Activated B cell treated with CpG ODN at 0.5 μM for 24 hours (primary cell): ENCODE measurements at regions not wholly inside any gene's neighbourhood (a gene's known extent, or its start where the extent isn't known, plus 50 kb on each side); places are given as distances from the start of the nearest gene placed in this dataset.

Experiments
- ATAC-seq: fragments of 200-7000 bp; cut with Tn5 transposase; one replicate; pipeline ENCODE4 v1.10.0; 2021; ENCODE audit warnings: low read depth, mild to moderate bottlenecking, moderate library complexity
- CTCF ChIA-PET: fragments of 350-600 bp; sonication (Branson Sonifier 250); formaldehyde crosslinking; loops from one replicate; lab custom pipeline; 2021; ENCODE audit warnings: antibody characterized with exemption; lab: Charles Lee
- POLR2A ChIA-PET: fragments of 350-600 bp; sonication (Branson Sonifier 250); formaldehyde crosslinking; loops from one replicate; lab custom pipeline; 2021; ENCODE audit warnings: antibody characterized with exemption; lab: Charles Lee
- DNase-seq: peaks from one replicate; pipeline ENCODE4 v3.0.0; 2022
- H3K27ac Mint-ChIP-seq: one replicate; pipeline ENCODE4 v1.8.0; 2020; ENCODE audit warnings: mixed read lengths
- H3K27me3 Mint-ChIP-seq: one replicate; pipeline ENCODE4 v1.8.0; 2021; ENCODE audit warnings: mixed read lengths
- H3K36me3 Mint-ChIP-seq: one replicate; pipeline ENCODE4 v1.8.0; 2021; ENCODE audit warnings: low read depth, mixed read lengths
- H3K4me1 Mint-ChIP-seq: one replicate; pipeline ENCODE4 v1.8.0; 2021; ENCODE audit warnings: mixed read lengths
- H3K4me3 Mint-ChIP-seq: one replicate; pipeline ENCODE4 v1.8.0; 2020; ENCODE audit warnings: mild to moderate bottlenecking, mixed read lengths
- H3K9me3 Mint-ChIP-seq: one replicate; pipeline ENCODE4 v1.8.0; 2020; ENCODE audit warnings: mixed read lengths
- CTCF ChIP-seq: fragments of 200-600 bp; IDR thresholded peaks from one replicate; pipeline ENCODE4 v1.8.0; 2022; ENCODE audit warnings: antibody characterized with exemption, mild to moderate bottlenecking
- intact Hi-C: fragments of 100-400 bp; cut with micrococcal nuclease; formaldehyde crosslinking; loops from one replicate; pipeline ENCODE4 v1.15.1; 2024

DNA sequence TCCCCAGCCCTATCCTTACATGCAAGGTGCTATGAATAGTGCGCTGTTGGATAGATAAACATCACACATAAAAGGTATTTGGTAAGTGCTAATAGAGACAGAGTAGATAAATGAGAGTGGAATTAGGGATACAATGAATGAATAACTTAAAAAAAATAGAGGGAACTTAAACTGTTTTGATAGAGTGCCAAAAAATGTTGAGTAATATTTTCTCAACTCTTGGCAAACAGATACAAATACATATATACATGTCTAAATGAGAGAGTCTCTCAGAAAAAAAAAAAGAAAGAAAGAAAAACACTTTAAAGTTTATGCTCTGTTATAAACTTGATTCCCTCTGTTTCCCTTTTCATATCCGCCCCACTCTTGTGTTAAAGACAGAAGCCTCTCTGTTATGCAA is 667.4 kb downstream of the ROBO2 start:
- no peak for TF ChIP-seq CTCF
- no peak for DNase-seq
- intact Hi-C loops = no loop called here
- H3K4me3 Mint-ChIP-seq = no peak overlapping the region
- no peak overlapping the region for H3K27ac Mint-ChIP-seq
- no peaks in the 10 kb centered on the region for H3K4me1 Mint-ChIP-seq
- no peaks in the 10 kb centered on the region for H3K27me3 Mint-ChIP-seq
- ChIA-PET POLR2A (no interaction called here), CTCF (no interaction called here)
- peaks cover 6% of the 10 kb centered on the region for H3K9me3 Mint-ChIP-seq
- ATAC-seq = no peak
- no peaks in the 10 kb centered on the region for H3K36me3 Mint-ChIP-seq

GRCh38 chr3:77709155-77709554 is 669.3 kb downstream of the ROBO2 start:
- Mint-ChIP-seq H3K4me1 (no peaks in the 10 kb centered on the region), H3K27ac (no peak overlapping the region), H3K36me3 (no peaks in the 10 kb centered on the region), H3K9me3 (peaks cover 6% of the 10 kb centered on the region), H3K27me3 (no peaks in the 10 kb centered on the region), H3K4me3 (no peak overlapping the region)
- DNase-seq (no peak), ATAC-seq (no peak)
- CTCF ChIA-PET = no interaction called here
- intact Hi-C loops = no loop called here
- TF ChIP-seq CTCF = no peak
- POLR2A ChIA-PET = no interaction called here

- TF ChIP-seq CTCF = no peak
- no peak overlapping the region for H3K27ac Mint-ChIP-seq
- no peak for ATAC-seq
- H3K27me3 Mint-ChIP-seq = no peaks in the 10 kb centered on the region
- DNase-seq = no peak
- POLR2A ChIA-PET = no interaction called here
- no peaks in the 10 kb centered on the region for H3K36me3 Mint-ChIP-seq
- H3K4me1 Mint-ChIP-seq = no peaks in the 10 kb centered on the region
- intact Hi-C loops = no loop called here
- CTCF ChIA-PET = no interaction called here
- H3K4me3 Mint-ChIP-seq = no peak overlapping the region
- peaks cover 12% of the 10 kb centered on the region for H3K9me3 Mint-ChIP-seq
Observed at GRCh38 chr3:77718311-77718710, 678.4 kb downstream of the ROBO2 start.

- Mint-ChIP-seq H3K4me3 (no peak overlapping the region), H3K4me1 (no peaks in the 10 kb centered on the region), H3K36me3 (no peaks in the 10 kb centered on the region), H3K27me3 (no peaks in the 10 kb centered on the region), H3K9me3 (peaks cover 8% of the 10 kb centered on the region), H3K27ac (no peak overlapping the region)
- ATAC-seq (no peak), DNase-seq (no peak)
- intact Hi-C loops = no loop called here
- ChIA-PET POLR2A (no interaction called here), CTCF (no interaction called here)
- no peak for TF ChIP-seq CTCF
Observed at GRCh38 chr3:77720460-77720971, 680.6 kb downstream of the ROBO2 start.

DNA sequence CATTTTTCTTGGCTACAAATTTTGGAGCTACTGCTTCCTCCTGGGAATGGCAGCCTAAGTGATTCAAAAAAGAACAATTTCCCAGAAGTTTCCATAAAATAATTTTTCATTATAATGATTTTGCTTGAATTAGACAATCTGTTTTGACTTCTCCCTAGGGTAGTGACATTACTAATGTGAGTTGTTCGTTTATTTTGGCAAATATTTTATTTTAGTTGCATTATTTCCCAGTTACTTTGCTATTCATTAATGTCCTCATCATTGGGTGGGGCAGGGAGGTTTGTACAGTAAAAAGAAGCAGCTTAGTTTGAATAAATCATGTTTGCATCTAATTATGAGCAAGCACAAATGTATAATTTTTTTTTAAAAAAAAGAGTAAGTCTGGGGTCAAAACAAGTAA is 686.6 kb downstream of the ROBO2 start:
- ChIA-PET POLR2A (no interaction called here), CTCF (no interaction called here)
- Mint-ChIP-seq H3K4me1 (no peaks in the 10 kb centered on the region), H3K36me3 (no peaks in the 10 kb centered on the region), H3K4me3 (no peak overlapping the region), H3K27ac (no peak overlapping the region), H3K27me3 (no peaks in the 10 kb centered on the region), H3K9me3 (peaks cover 5% of the 10 kb centered on the region)
- ATAC-seq = no peak
- no peak for TF ChIP-seq CTCF
- intact Hi-C loops = no loop called here
- DNase-seq = no peak
